Activated naive CD8-positive, alpha-beta T cell treated with anti-CD3 and anti-CD28 coated beads, Interleukin-2, amount 10 ng/mL, durations not matched to agents 7 days and 5 days (primary cell): ENCODE measurements at regions not wholly inside any gene's neighbourhood (a gene's known extent, or its start where the extent isn't known, plus 50 kb on each side); places are given as distances from the start of the nearest gene placed in this dataset.

ENCODE experiments used
- ATAC-seq: fragments of 150-1000 bp; cut with Tn5 transposase; one replicate; pipeline ENCODE4 v1.10.0; 2021; ENCODE audit warnings: low read depth, moderate library complexity
- POLR2A ChIA-PET: fragments of 350-600 bp; sonication (Branson Sonifier 250); formaldehyde crosslinking; loops from one replicate; lab custom pipeline; 2021; ENCODE audit warnings: antibody characterized with exemption; lab: Charles Lee
- DNase-seq: peaks from one replicate; pipeline ENCODE4 v3.0.0; 2021
- H3K27ac Mint-ChIP-seq: one replicate; pipeline ENCODE4 v1.8.0; 2022; ENCODE audit warnings: mild to moderate bottlenecking, mixed read lengths
- H3K27me3 Mint-ChIP-seq: one replicate; pipeline ENCODE4 v1.8.0; 2022; ENCODE audit warnings: mild to moderate bottlenecking, moderate library complexity, mixed read lengths
- H3K36me3 Mint-ChIP-seq: one replicate; pipeline ENCODE4 v1.8.0; 2021; ENCODE audit warnings: mild to moderate bottlenecking, mixed read lengths
- H3K4me1 Mint-ChIP-seq: one replicate; pipeline ENCODE4 v1.8.0; 2021; ENCODE audit warnings: mixed read lengths
- H3K4me3 Mint-ChIP-seq: one replicate; pipeline ENCODE4 v1.8.0; 2022; ENCODE audit warnings: mild to moderate bottlenecking, moderate library complexity, mixed read lengths
- H3K9me3 Mint-ChIP-seq: one replicate; pipeline ENCODE4 v1.8.0; 2021; ENCODE audit warnings: mixed read lengths

- H3K9me3 Mint-ChIP-seq, result no peaks in the 10 kb centered on the region
- ATAC-seq, result no peak
These were observed 322.1 kb downstream of the ZNF536 start for GRCh38 chr19:30694156-30694755.

DNA sequence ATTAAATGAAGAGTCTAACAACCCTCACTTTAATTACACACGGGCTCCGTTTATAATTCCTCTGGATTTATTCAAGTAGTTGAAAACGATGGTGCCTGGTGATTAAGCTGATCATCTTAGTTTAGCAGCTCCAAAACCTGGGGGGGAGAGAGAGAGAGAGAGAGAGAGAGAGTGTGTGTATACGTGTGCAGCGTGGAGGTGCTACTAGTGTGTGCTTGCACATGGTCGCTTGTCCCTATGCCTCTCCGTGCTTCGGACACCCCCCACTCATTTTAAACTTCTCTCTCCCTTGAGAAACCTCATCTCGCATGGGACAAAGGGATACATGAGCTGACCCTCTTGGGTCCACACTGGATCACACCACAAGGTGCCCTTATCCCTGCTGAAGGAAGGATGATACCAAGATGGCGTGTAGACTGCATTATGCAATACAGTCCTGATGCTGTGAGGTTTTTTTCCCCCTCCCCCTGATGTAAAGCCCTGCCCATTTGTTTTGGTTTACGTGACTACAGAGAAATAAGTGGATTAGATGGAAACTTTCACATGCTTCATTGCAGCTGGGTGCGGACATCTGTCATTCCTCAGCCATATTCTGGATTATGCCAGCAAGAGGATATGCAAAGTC, 320.8 kb downstream of the ZNF536 start:
- no peak overlapping the region for H3K4me3 Mint-ChIP-seq
- ATAC-seq (no peak), DNase-seq (no peak)
- no peaks in the 10 kb centered on the region for H3K4me1 Mint-ChIP-seq
- H3K9me3 Mint-ChIP-seq, result no peaks in the 10 kb centered on the region
- POLR2A ChIA-PET, result no interaction called here
- H3K36me3 Mint-ChIP-seq, result no peaks in the 10 kb centered on the region
- no peak overlapping the region for H3K27ac Mint-ChIP-seq
- H3K27me3 Mint-ChIP-seq, result peaks cover 30% of the 10 kb centered on the region

More at GRCh38 chr19:30694156-30694755, 322.1 kb downstream of the ZNF536 start:
- DNase-seq, result no peak
- Mint-ChIP-seq H3K27me3 (peaks cover 26% of the 10 kb centered on the region), H3K4me1 (no peaks in the 10 kb centered on the region), H3K4me3 (no peak overlapping the region), H3K27ac (no peak overlapping the region), H3K36me3 (no peaks in the 10 kb centered on the region)
- POLR2A ChIA-PET, result no interaction called here

DNA sequence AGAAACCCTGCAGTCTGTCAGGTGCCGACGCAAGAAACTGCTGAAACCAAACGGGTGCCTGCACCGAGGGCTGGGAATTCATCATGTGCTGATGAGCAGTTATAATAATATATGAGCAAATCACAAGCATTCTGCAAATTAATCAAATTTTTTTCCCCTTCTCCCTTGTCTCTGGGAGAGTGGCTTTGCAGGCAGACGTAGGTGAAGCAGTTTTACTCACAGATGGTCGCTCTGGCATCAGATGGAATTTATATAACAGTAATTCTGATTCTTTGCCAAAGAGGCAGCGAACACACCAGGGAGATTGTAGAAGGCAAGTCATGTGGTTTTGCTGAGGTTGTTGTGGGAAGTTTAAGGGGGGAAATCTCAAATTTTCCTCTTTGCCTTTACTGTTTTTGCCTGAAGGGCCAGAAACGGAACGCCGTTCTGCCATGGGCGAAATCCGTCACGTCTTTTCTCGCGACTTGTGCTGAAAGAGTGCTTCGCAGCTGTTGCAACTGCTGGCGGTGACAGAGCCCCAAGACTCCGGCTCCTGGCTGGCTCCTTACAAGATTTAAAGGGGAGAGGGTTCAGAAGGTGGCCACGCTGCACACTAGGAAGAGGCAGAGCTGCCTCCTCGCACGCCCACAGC, 320.1 kb downstream of the ZNF536 start:
- H3K4me1 Mint-ChIP-seq, result no peaks in the 10 kb centered on the region
- POLR2A ChIA-PET, result no interaction called here
- H3K27ac Mint-ChIP-seq, result no peak overlapping the region
- DNase-seq (no peak), ATAC-seq (no peak)
- no peaks in the 10 kb centered on the region for H3K9me3 Mint-ChIP-seq
- no peaks in the 10 kb centered on the region for H3K36me3 Mint-ChIP-seq
- H3K27me3 Mint-ChIP-seq, result peaks cover 32% of the 10 kb centered on the region
- H3K4me3 Mint-ChIP-seq, result no peak overlapping the region

- H3K27me3 Mint-ChIP-seq, result peaks cover 37% of the 10 kb centered on the region
- H3K36me3 Mint-ChIP-seq, result no peaks in the 10 kb centered on the region
- POLR2A ChIA-PET, result no interaction called here
- no peak overlapping the region for H3K4me3 Mint-ChIP-seq
- DNase-seq (no peak), ATAC-seq (no peak)
- no peaks in the 10 kb centered on the region for H3K4me1 Mint-ChIP-seq
- H3K9me3 Mint-ChIP-seq, result no peaks in the 10 kb centered on the region
- no peak overlapping the region for H3K27ac Mint-ChIP-seq
These were observed 319.6 kb downstream of the ZNF536 start for GRCh38 chr19:30691819-30692166.

GRCh38 chr19:30690935-30691818, 319.0 kb downstream of the ZNF536 start:
- no peak for DNase-seq
- no peak overlapping the region for H3K4me3 Mint-ChIP-seq
- POLR2A ChIA-PET, result no interaction called here
- no peaks in the 10 kb centered on the region for H3K4me1 Mint-ChIP-seq
- peaks cover 41% of the 10 kb centered on the region for H3K27me3 Mint-ChIP-seq
- H3K9me3 Mint-ChIP-seq, result no peaks in the 10 kb centered on the region
- ATAC-seq, result no peak
- H3K27ac Mint-ChIP-seq, result no peak overlapping the region
- no peaks in the 10 kb centered on the region for H3K36me3 Mint-ChIP-seq

DNA sequence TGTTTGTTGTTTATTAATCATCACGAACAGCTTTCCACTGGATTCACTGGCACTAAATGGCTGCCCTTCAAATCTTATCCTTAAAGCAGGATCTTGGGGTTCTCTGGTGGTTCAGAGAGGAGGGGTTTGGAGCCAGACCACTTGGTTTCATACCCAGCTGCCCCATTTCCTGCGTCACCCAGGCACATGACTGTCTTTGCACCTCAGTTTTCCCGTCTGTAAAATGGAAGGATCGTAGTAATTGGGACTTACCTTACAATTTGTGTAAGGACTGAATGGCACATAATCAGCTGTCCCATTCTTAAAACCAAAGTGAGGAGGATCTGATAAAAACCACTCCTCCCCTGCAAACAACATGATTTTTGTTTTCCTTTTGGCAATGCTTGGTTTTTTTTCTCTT, 318.3 kb downstream of the ZNF536 start:
- peaks cover 41% of the 10 kb centered on the region for H3K27me3 Mint-ChIP-seq
- DNase-seq (no peak), ATAC-seq (no peak)
- H3K4me1 Mint-ChIP-seq, result no peaks in the 10 kb centered on the region
- no peak overlapping the region for H3K4me3 Mint-ChIP-seq
- no peaks in the 10 kb centered on the region for H3K9me3 Mint-ChIP-seq
- POLR2A ChIA-PET, result no interaction called here
- H3K36me3 Mint-ChIP-seq, result no peaks in the 10 kb centered on the region
- H3K27ac Mint-ChIP-seq, result no peak overlapping the region

DNA sequence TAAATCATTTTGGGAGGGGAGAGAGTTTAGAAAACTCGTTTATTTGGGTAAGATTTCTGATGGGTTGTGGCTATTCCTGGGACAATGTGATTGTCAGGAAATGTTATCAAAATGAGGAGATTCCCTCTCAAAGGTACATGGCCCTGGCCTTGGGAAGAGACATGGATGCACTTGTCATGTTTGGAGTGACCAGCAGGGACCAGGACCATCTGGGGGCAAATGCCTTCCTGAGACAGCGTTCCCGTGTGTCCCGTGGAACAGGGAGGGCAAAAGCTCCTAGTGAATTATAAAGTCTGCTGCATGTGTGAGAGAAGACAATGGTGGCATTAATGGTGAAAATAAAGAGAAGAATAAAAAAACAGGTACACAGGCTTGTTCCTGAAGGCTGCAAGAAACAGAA, 317.3 kb downstream of the ZNF536 start:
- no peak overlapping the region for H3K4me3 Mint-ChIP-seq
- POLR2A ChIA-PET, result no interaction called here
- ATAC-seq (no peak), DNase-seq (no peak)
- H3K27ac Mint-ChIP-seq, result no peak overlapping the region
- H3K27me3 Mint-ChIP-seq, result peaks cover 41% of the 10 kb centered on the region
- H3K36me3 Mint-ChIP-seq, result no peaks in the 10 kb centered on the region
- H3K9me3 Mint-ChIP-seq, result no peaks in the 10 kb centered on the region
- H3K4me1 Mint-ChIP-seq, result no peaks in the 10 kb centered on the region

- Mint-ChIP-seq H3K4me3 (no peak overlapping the region), H3K4me1 (no peaks in the 10 kb centered on the region), H3K27me3 (peaks cover 41% of the 10 kb centered on the region), H3K27ac (no peak overlapping the region), H3K36me3 (no peaks in the 10 kb centered on the region), H3K9me3 (no peaks in the 10 kb centered on the region)
- POLR2A ChIA-PET, result no interaction called here
- ATAC-seq (no peak), DNase-seq (no peak)
These were observed 316.5 kb downstream of the ZNF536 start for GRCh38 chr19:30688696-30689095.

DNA sequence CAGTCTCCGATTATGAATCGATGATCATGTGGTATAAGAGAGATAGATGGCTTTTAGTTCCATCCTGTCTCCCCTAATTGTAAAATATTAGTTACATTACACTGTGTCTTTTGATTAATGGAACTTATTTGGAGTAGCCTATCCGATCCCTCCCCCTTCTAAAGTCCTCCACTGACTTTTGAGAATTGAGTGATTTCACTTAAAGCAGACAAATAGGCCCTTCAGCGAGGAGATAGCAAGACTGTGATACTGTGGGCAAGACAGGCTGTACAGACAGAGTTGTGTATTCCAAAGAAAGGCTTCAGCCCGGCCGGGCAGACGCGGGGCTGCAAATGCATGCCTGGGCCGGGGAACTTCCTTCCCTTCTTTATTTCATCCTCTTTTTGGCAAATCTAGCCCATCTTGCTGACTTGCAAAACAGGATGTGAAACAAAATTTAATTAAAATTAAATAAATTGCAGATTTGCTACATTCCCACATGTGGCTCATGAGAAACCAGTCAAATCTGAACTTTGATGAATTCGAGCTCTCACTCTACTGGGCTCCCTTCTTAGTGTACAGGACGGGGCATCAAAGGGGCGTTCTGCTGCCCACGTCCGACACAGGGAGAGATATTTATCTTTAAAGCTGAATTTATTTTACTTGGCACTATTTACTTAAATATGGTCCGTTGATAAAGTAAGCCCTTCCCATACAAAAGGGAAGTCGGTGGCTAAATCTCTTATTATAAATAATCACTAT, 314.8 kb downstream of the ZNF536 start:
- DNase-seq, result no peak
- Mint-ChIP-seq H3K27me3 (peaks cover 34% of the 10 kb centered on the region), H3K4me1 (peaks cover 2% of the 10 kb centered on the region), H3K36me3 (no peaks in the 10 kb centered on the region), H3K27ac (no peak overlapping the region), H3K4me3 (no peak overlapping the region), H3K9me3 (no peaks in the 10 kb centered on the region)
- POLR2A ChIA-PET, result no interaction called here
- no peak for ATAC-seq

- Mint-ChIP-seq H3K4me3 (no peak overlapping the region), H3K27me3 (peaks cover 28% of the 10 kb centered on the region)
- POLR2A ChIA-PET, result no interaction called here
These were observed 314.1 kb downstream of the ZNF536 start for GRCh38 chr19:30686176-30686820.

DNA sequence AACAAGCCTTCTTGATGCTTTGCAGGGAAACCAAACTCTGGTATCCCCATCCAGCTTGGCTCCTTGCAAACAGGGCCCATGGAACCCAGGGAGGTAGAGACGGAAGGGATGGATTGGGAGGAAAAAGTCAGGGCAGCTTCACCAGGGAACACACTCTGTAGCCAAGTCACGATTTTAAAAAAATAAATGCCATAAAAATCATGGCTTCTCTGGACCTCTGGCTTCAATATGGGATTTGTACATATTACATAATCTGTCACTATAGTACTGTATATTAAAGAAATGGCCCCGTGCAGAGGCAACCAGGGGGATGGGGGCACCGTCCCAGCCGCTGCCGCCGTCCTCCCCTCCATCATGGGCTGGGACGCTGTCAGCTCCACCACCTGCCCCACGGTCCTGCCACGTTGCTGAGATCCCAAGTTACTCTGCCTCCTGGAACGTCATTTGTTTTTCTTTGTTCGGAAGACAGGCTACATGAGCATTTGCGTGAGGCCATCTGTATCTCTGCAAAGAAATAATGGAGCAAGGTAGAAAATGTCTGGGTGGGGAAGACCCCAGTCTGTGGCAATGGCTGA, 313.3 kb downstream of the ZNF536 start:
- POLR2A ChIA-PET, result no interaction called here
- no peaks in the 10 kb centered on the region for H3K36me3 Mint-ChIP-seq
- ATAC-seq (no peak), DNase-seq (no peak)
- no peak overlapping the region for H3K4me3 Mint-ChIP-seq
- peaks cover 2% of the 10 kb centered on the region for H3K4me1 Mint-ChIP-seq
- H3K9me3 Mint-ChIP-seq, result no peaks in the 10 kb centered on the region
- peaks cover 21% of the 10 kb centered on the region for H3K27me3 Mint-ChIP-seq
- no peak overlapping the region for H3K27ac Mint-ChIP-seq

More at GRCh38 chr19:30686176-30686820, 314.1 kb downstream of the ZNF536 start:
- Mint-ChIP-seq H3K4me1 (peaks cover 2% of the 10 kb centered on the region), H3K36me3 (no peaks in the 10 kb centered on the region), H3K27ac (no peak overlapping the region), H3K9me3 (no peaks in the 10 kb centered on the region)
- DNase-seq (no peak), ATAC-seq (no peak)

DNA sequence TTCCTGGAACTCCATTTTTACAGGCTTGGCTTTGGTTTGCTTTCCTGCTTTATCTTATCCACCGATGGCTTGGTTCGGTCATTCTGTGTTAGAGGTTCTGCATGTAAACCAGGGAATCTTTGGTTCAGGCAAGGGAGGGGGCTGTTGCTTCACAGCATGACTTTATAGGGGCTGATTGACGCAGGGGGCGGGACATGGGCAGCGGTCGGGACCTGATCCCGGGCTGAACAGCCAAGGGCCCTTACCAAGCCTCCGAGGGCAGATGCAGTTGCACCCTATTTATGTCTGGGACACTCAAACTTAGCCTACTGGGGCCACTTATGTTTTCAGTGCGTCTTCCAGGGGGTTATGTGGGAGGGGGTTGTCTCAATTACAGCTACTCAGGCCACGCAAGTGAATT, 312.4 kb downstream of the ZNF536 start:
- ATAC-seq, result no peak
- DNase-seq, result no peak
- POLR2A ChIA-PET, result no interaction called here
- no peaks in the 10 kb centered on the region for H3K9me3 Mint-ChIP-seq
- H3K4me3 Mint-ChIP-seq, result no peak overlapping the region
- H3K36me3 Mint-ChIP-seq, result no peaks in the 10 kb centered on the region
- H3K4me1 Mint-ChIP-seq, result peaks cover 2% of the 10 kb centered on the region
- peaks cover 21% of the 10 kb centered on the region for H3K27me3 Mint-ChIP-seq
- no peak overlapping the region for H3K27ac Mint-ChIP-seq
